NT2/D1 (cell line): ENCODE measurements at regions not wholly inside any gene's neighbourhood (a gene's known extent, or its start where the extent isn't known, plus 50 kb on each side); places are given as distances from the start of the nearest gene placed in this dataset.

Source experiments
- SUZ12 ChIP-seq: IDR thresholded peaks from 2 replicates; pipeline ENCODE4 v1.6.1; 2011; ENCODE audit not compliant: insufficient read length, insufficient read depth; ENCODE audit errors: extremely low read depth
- YY1 ChIP-seq: IDR thresholded peaks from 2 replicates; pipeline ENCODE4 v1.6.1; 2011; ENCODE audit not compliant: insufficient read length, insufficient read depth
- ZNF274 ChIP-seq: IDR thresholded peaks from 2 replicates; pipeline ENCODE4 v1.6.1; 2011; ENCODE audit warnings: mild to moderate bottlenecking, low read depth, low read length

DNA sequence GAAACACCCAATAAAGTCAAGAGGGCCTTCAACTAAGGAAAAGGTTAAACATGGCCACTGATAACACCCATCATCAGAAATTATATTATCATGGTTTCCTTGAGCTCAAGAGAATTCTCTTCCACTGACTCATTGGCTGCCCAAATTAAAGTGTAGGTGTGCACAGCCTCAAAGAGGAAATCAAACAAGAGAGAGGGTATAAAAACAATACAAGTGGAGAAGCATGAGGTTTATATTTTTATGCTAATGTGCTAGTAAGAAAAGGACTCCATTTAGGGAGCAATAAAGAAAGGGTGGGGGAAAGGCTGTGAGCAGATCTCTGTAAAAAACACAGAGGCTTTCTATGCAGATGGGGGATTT lies 168.8 kb upstream of the VRK2 start:
- no peak for TF ChIP-seq YY1
- no peak for TF ChIP-seq ZNF274
- TF ChIP-seq SUZ12, result no peak
